Gastrocnemius medialis (tissue), 4 donors: ENCODE measurements at regions not wholly inside any gene's neighbourhood (a gene's known extent, or its start where the extent isn't known, plus 50 kb on each side); places are given as distances from the start of the nearest gene placed in this dataset.

Experiments
- ATAC-seq, 2 donors: fragments of 150-250 bp; one replicate each; pipeline ENCODE4 v1.9.1; 2016
- DNase-seq, 2 donors: peaks; one replicate each; pipeline ENCODE4 v3.0.0-alpha.2; 2019
- H3K27ac ChIP-seq, 4 donors: fragments of 200-600 bp; sonication (generic); 1 replicate in 1 of 4; 2 replicates in 3 of 4; pipeline ENCODE4 v1.5.1; 2016 to 2018; ENCODE audit warnings: mild to moderate bottlenecking in 2 of 4, moderate library complexity in 1 of 4
- H3K27me3 ChIP-seq, 3 donors: fragments of 200-600 bp; sonication (generic) in 2 of 3; 1 replicate in 1 of 3; 2 replicates in 2 of 3; pipeline versions ENCODE4 v1.5.1 to v1.6.0; 2016 to 2019; ENCODE audit warnings: mild to moderate bottlenecking in 1 of 3, moderate library complexity in 1 of 3
- H3K36me3 ChIP-seq, 2 donors: fragments of 200-600 bp; sonication (generic) in 1 of 2; one replicate each; pipeline ENCODE4 v1.5.1; 2017 to 2018
- H3K4me1 ChIP-seq, 2 donors: fragments of 200-600 bp; sonication (generic) in 1 of 2; one replicate each; pipeline ENCODE4 v1.5.1; 2016 to 2017; ENCODE audit warnings: mild to moderate bottlenecking in 2 of 2
- H3K4me3 ChIP-seq, 4 donors: fragments of 200-600 bp; sonication (generic) in 3 of 4; 1 replicate in 1 of 4; 2 replicates in 3 of 4; pipeline ENCODE4 v1.5.1; 2016 to 2019; ENCODE audit warnings: mild to moderate bottlenecking in 2 of 4
- H3K9me3 ChIP-seq, 3 donors: fragments of 200-600 bp; sonication (generic) in 2 of 3; 1 replicate in 1 of 3; 2 replicates in 2 of 3; pipeline ENCODE4 v1.5.1; 2016 to 2019
- POLR2A ChIP-seq, 2 donors: fragments of 450-650 bp; IDR thresholded peaks; one replicate each; pipeline ENCODE4 v1.6.1; 2017; ENCODE audit warnings: antibody characterized with exemption in 2 of 2, mild to moderate bottlenecking in 2 of 2, moderate library complexity in 2 of 2
- in situ Hi-C, 4 donors: fragments of 200-750 bp; cut with MboI; loops; one replicate each; pipeline versions ENCODE4 v1.15.0 to v1.8.0; 2017; ENCODE audit warnings: low sequenced_read_pairs in 4 of 4
- intact Hi-C: fragments of 100-400 bp; cut with DNase I; formaldehyde crosslinking; loops from one replicate; pipeline ENCODE4 v1.15.1; 2023; ENCODE audit warnings: low total_unique reads
- TF ChIP-seq, protein P1 (sequence below), 5 experiments: fragments of 450-650 bp in 3 of 5; fragments of 200-600 bp in 2 of 5; sonication (generic) in 2 of 5; IDR thresholded peaks in 4 of 5; conservative IDR thresholded peaks in 1 of 5; 1 replicate in 4 of 5; 2 replicates in 1 of 5; pipeline ENCODE4 v1.5.1; 2016 to 2019; ENCODE audit warnings: antibody characterized with exemption in 5 of 5, mild to moderate bottlenecking in 3 of 5, moderate library complexity in 3 of 5

DNA sequence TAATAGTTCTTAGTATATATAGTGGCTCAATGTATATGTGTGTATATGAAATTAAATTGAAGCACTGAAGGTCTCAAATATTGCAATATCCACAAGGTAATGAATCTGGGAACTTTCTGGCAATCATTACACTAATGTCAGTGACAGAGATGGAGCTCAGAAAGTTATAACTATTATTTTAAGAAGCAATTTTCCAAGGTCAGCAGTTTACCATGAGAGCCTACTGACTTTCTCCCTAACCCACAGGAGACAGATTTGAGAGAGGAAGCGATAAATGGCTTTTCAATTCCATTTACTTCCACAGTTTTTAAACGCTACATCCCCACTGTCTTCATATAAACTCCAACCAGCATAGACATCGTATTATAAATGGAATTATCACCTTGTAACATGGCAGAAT lies 92.9 kb downstream of the PCTP start:
- no peak for ATAC-seq
- H3K4me3 ChIP-seq = no peak overlapping the region
- H3K27ac ChIP-seq = no peak overlapping the region
- in situ Hi-C loops = loop anchor here in 1 of 4 donors (25.0 kb wide), 1 partner anchor 869 kb away; no protein-coding TSS in a partner anchor
- H3K36me3 ChIP-seq = no peaks in the 10 kb centered on the region
- TF ChIP-seq, protein P1, sequence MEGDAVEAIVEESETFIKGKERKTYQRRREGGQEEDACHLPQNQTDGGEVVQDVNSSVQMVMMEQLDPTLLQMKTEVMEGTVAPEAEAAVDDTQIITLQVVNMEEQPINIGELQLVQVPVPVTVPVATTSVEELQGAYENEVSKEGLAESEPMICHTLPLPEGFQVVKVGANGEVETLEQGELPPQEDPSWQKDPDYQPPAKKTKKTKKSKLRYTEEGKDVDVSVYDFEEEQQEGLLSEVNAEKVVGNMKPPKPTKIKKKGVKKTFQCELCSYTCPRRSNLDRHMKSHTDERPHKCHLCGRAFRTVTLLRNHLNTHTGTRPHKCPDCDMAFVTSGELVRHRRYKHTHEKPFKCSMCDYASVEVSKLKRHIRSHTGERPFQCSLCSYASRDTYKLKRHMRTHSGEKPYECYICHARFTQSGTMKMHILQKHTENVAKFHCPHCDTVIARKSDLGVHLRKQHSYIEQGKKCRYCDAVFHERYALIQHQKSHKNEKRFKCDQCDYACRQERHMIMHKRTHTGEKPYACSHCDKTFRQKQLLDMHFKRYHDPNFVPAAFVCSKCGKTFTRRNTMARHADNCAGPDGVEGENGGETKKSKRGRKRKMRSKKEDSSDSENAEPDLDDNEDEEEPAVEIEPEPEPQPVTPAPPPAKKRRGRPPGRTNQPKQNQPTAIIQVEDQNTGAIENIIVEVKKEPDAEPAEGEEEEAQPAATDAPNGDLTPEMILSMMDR (IDR thresholded peaks at IDR 0.05 in 4 of 5, conservative IDR thresholded peaks at IDR 0.05 in 1 of 5) = no peak
- TF ChIP-seq POLR2A (IDR thresholded peaks at IDR 0.05) = no peak
- H3K27me3 ChIP-seq = no peaks in the 10 kb centered on the region
- H3K4me1 ChIP-seq = peaks cover 0 to 6% of the 10 kb centered on the region in 2 donors
- DNase-seq = no peak
- intact Hi-C loops = loop anchor here (2.0 to 10.0 kb wide), 3 partner anchors 475 to 871 kb away; no protein-coding TSS in a partner anchor
- no peaks in the 10 kb centered on the region for H3K9me3 ChIP-seq

DNA sequence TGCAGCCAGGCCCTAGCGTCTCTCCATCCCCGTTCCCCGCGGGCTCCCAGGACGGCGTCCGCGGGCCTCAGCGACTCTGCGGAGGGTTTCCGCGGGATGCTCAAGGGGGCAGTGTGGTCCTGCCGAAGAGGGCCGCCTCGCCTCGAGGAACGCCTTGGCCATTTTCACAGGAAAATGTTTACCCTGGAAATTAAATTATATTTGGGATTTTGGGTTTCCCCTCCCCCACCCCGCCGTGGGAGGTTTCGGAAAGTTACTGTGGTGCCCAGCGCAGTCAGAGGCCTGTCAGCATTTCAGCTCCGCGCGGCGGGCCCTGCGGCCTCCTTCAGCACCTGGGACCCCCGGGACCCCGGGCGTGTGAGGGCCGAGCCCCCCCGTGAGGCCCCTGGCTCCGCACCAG lies 94.5 kb downstream of the PCTP start:
- peak; percentile 53 to 66 for ATAC-seq
- TF ChIP-seq, protein P1 (IDR thresholded peaks at IDR 0.05 in 4 of 5, conservative IDR thresholded peaks at IDR 0.05 in 1 of 5) = peak in 4 of 5 experiments; percentile 14 to 58 (median 48)
- no peak for TF ChIP-seq POLR2A (IDR thresholded peaks at IDR 0.05)
- in situ Hi-C loops = loop anchor here in 1 of 4 donors (25.0 kb wide), 1 partner anchor 867 kb away; no protein-coding TSS in a partner anchor
- Histone ChIP-seq H3K4me1 (peaks cover 0 to 6% of the 10 kb centered on the region in 2 donors), H3K4me3 (peak overlapping the region in 2 of 4 donors; percentile 31 to 35), H3K9me3 (no peaks in the 10 kb centered on the region), H3K27ac (no peak overlapping the region), H3K27me3 (no peaks in the 10 kb centered on the region), H3K36me3 (no peaks in the 10 kb centered on the region)
- DNase-seq = peak; percentile 14 to 25
- intact Hi-C loops = loop anchor here (2.0 to 10.0 kb wide), 3 partner anchors 473 to 869 kb away; no protein-coding TSS in a partner anchor

DNA sequence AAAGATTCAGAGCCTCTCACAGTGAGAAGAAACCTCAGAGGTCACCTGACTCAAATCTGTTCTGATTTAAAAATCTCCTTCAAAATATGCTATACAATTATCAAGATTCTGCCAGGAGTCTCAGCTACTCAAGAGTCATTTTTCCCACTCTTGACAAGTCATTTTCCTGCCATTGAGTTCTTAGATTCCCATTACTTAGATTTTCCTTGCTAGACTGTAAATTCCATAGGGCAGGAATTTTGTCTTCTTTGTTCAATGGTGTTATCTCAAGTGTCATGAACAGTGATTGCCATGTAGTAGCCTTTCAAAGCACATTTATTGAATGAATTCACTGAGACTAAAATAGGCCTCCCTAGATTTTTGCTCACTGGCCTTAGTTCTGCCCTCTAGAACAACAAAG lies 95.9 kb downstream of the PCTP start:
- no peak overlapping the region for H3K27ac ChIP-seq
- no peak for DNase-seq
- TF ChIP-seq POLR2A (IDR thresholded peaks at IDR 0.05) = no peak
- TF ChIP-seq, protein P1 (IDR thresholded peaks at IDR 0.05 in 4 of 5, conservative IDR thresholded peaks at IDR 0.05 in 1 of 5) = no peak
- H3K4me1 ChIP-seq = peaks cover 0 to 6% of the 10 kb centered on the region in 2 donors
- intact Hi-C loops (loop anchor here (10.0 kb wide), 2 partner anchors 628 to 868 kb away; no protein-coding TSS in a partner anchor), in situ Hi-C loops (loop anchor here in 1 of 4 donors (25.0 kb wide), 1 partner anchor 866 kb away; no protein-coding TSS in a partner anchor)
- ATAC-seq = no peak
- H3K9me3 ChIP-seq = no peaks in the 10 kb centered on the region
- no peak overlapping the region for H3K4me3 ChIP-seq
- H3K36me3 ChIP-seq = no peaks in the 10 kb centered on the region
- H3K27me3 ChIP-seq = no peaks in the 10 kb centered on the region

DNA sequence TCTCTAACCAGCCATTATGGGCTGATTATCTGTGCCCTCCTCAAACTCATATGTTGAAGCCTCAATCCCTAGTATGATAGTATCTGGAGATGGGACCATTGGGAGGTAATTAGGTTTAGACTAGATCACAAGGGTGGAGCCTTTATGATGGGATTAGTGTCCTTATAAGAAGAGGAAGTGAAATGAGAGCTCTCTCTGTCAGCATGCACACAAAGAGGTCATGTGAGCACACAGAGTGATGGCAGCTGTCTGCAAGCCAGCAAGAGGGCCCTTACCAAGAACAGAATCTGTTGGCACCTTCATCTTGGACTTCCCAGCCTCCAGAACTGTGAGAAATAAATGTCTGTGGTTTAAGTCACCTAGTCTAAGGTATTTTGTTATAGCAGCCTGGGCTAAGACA lies 101.9 kb downstream of the PCTP start:
- H3K4me1 ChIP-seq = no peaks in the 10 kb centered on the region
- H3K9me3 ChIP-seq = no peaks in the 10 kb centered on the region
- DNase-seq (no peak), ATAC-seq (no peak)
- no peak overlapping the region for H3K27ac ChIP-seq
- no peak overlapping the region for H3K4me3 ChIP-seq
- H3K27me3 ChIP-seq = no peaks in the 10 kb centered on the region
- TF ChIP-seq, protein P1 (IDR thresholded peaks at IDR 0.05 in 4 of 5, conservative IDR thresholded peaks at IDR 0.05 in 1 of 5) = no peak
- TF ChIP-seq POLR2A (IDR thresholded peaks at IDR 0.05) = no peak
- H3K36me3 ChIP-seq = no peaks in the 10 kb centered on the region
- intact Hi-C loops = no loop called here
- in situ Hi-C loops = loop anchor here in 2 of 4 donors (10.0 to 25.0 kb wide), 2 partner anchors 58 to 460 kb away; no protein-coding TSS in a partner anchor
